GM23338 (cell line): ENCODE measurements at regions not wholly inside any gene's neighbourhood (a gene's known extent, or its start where the extent isn't known, plus 50 kb on each side); places are given as distances from the start of the nearest gene placed in this dataset.

Experiments used
- ATAC-seq: fragments of 200-7000 bp; cut with Tn5 transposase; 3 replicates; pipeline ENCODE4 v1.9.1; 2020
- DNase-seq: peaks from one replicate; pipeline ENCODE4 v3.0.0-alpha.2; 2015; ENCODE audit warnings: low spot score
- H2AFZ ChIP-seq: fragments of 200-600 bp; sonication (generic); 2 replicates; pipeline ENCODE4 v1.8.0; 2016; ENCODE audit warnings: antibody characterized with exemption, mild to moderate bottlenecking, moderate library complexity
- H3F3A ChIP-seq: fragments of 200-600 bp; sonication (generic); replicated peaks from 2 replicates; pipeline ENCODE4 v1.8.0; 2017; ENCODE audit warnings: antibody characterized with exemption, mixed run types, low read depth
- H3K27ac ChIP-seq: fragments of 200-600 bp; sonication (generic); 2 replicates; pipeline ENCODE4 v1.6.1; 2016; ENCODE audit warnings: low read depth
- H3K27me3 ChIP-seq: fragments of 200-600 bp; sonication (generic); 2 replicates; pipeline ENCODE4 v1.8.0; 2016; ENCODE audit warnings: mild to moderate bottlenecking, mixed run types, moderate library complexity; ENCODE audit not compliant: insufficient read depth
- H3K36me3 ChIP-seq: fragments of 200-600 bp; sonication (generic); 2 replicates; pipeline ENCODE4 v1.8.0; 2016; ENCODE audit warnings: mild to moderate bottlenecking; ENCODE audit not compliant: insufficient read depth
- H3K4me1 ChIP-seq: fragments of 200-600 bp; sonication (generic); 2 replicates; pipeline ENCODE4 v1.8.0; 2016; ENCODE audit warnings: mild to moderate bottlenecking, moderate library complexity; ENCODE audit not compliant: insufficient read depth
- H3K4me2 ChIP-seq: fragments of 200-600 bp; sonication (generic); 2 replicates; pipeline ENCODE4 v1.7.1; 2017; ENCODE audit warnings: mixed run types
- H3K4me3 ChIP-seq: fragments of 200-600 bp; sonication (generic); 2 replicates; pipeline ENCODE4 v1.6.1; 2016; ENCODE audit warnings: mixed run types
- H3K79me2 ChIP-seq: fragments of 200-600 bp; sonication (generic); replicated peaks from 2 replicates; pipeline ENCODE4 v1.8.0; 2017; ENCODE audit warnings: mild to moderate bottlenecking; ENCODE audit not compliant: insufficient read depth
- H3K9me2 ChIP-seq: fragments of 200-600 bp; sonication (generic); 2 replicates; pipeline ENCODE4 v1.8.0; 2017; ENCODE audit not compliant: insufficient read depth
- H4K20me1 ChIP-seq: fragments of 200-600 bp; sonication (generic); replicated peaks from 2 replicates; pipeline ENCODE4 v1.8.0; 2017; ENCODE audit warnings: mild to moderate bottlenecking; ENCODE audit not compliant: insufficient read depth
- H3K27ac Mint-ChIP-seq: 2 replicates; pipeline ENCODE4 v1.8.0; 2020; ENCODE audit warnings: inconsistent platforms, mild to moderate bottlenecking, moderate library complexity, mixed read lengths
- H3K27me3 Mint-ChIP-seq: 3 replicates; pipeline ENCODE4 v1.8.0; 2022; ENCODE audit warnings: low read depth, mild to moderate bottlenecking, moderate library complexity, mixed read lengths, inconsistent platforms; ENCODE audit not compliant: insufficient read depth, poor library complexity
- H3K36me3 Mint-ChIP-seq: 3 replicates; pipeline ENCODE4 v1.8.0; 2021; ENCODE audit warnings: low read depth, mild to moderate bottlenecking, inconsistent platforms, moderate library complexity, mixed read lengths
- H3K4me1 Mint-ChIP-seq: 3 replicates; pipeline ENCODE4 v1.8.0; 2020; ENCODE audit warnings: mild to moderate bottlenecking, inconsistent platforms, mixed read lengths
- H3K4me3 Mint-ChIP-seq: 3 replicates; pipeline ENCODE4 v1.8.0; 2021; ENCODE audit warnings: moderate library complexity, mild to moderate bottlenecking, inconsistent platforms, mixed read lengths
- H3K9me3 Mint-ChIP-seq: 3 replicates; pipeline ENCODE4 v1.8.0; 2020; ENCODE audit warnings: moderate library complexity, mild to moderate bottlenecking, inconsistent platforms, mixed read lengths
- CREB1 ChIP-seq: fragments of 250-450 bp; sonication (Bioruptor Pico); IDR thresholded peaks from 2 replicates; pipeline ENCODE4 v1.5.0; 2020; ENCODE audit warnings: low read depth, mild to moderate bottlenecking, moderate library complexity
- CTCF ChIP-seq, 2 experiments: fragments of 200-600 bp in 1 of 2; sonication (generic) in 1 of 2; conservative IDR thresholded peaks; 2 replicates each; pipeline versions ENCODE4 v1.5.1 to v1.6.1; 2016 to 2017; ENCODE audit warnings: antibody characterized with exemption in 2 of 2, low read depth in 2 of 2, mild to moderate bottlenecking in 2 of 2, moderate library complexity in 1 of 2
- ETS1 ChIP-seq: IDR thresholded peaks from 2 replicates; pipeline ENCODE4 v1.6.1; 2016; ENCODE audit warnings: antibody characterized with exemption
- EZH2 ChIP-seq: fragments of 200-600 bp; sonication (generic); IDR thresholded peaks from one replicate; pipeline ENCODE4 v1.8.0; 2017; ENCODE audit warnings: antibody characterized with exemption, mild to moderate bottlenecking, low read depth; ENCODE audit not compliant: unreplicated experiment
- EZH2phosphoT487 ChIP-seq: fragments of 200-600 bp; sonication (generic); IDR thresholded peaks from one replicate; pipeline ENCODE4 v1.8.1; 2018; ENCODE audit warnings: antibody characterized with exemption; ENCODE audit not compliant: unreplicated experiment
- JUNB ChIP-seq: IDR thresholded peaks from one replicate; pipeline ENCODE4 v1.6.1; 2016; ENCODE audit warnings: antibody characterized with exemption; ENCODE audit not compliant: unreplicated experiment
- NANOG ChIP-seq: IDR thresholded peaks from 2 replicates; pipeline ENCODE4 v1.6.1; 2016; ENCODE audit warnings: antibody characterized with exemption, borderline replicate concordance
- POLR2AphosphoS5 ChIP-seq: IDR thresholded peaks from 2 replicates; pipeline ENCODE4 v1.6.1; 2016; ENCODE audit warnings: antibody characterized with exemption, low read depth
- STAT1 ChIP-seq: IDR thresholded peaks from one replicate; pipeline ENCODE4 v1.6.1; 2016; ENCODE audit warnings: antibody characterized with exemption; ENCODE audit not compliant: unreplicated experiment
- ZNF114 ChIP-seq: fragments of 250-450 bp; sonication (Bioruptor Pico); IDR thresholded peaks from 2 replicates; pipeline ENCODE4 v1.5.0; 2020; ENCODE audit warnings: mild to moderate bottlenecking, moderate library complexity
- ZNF331 ChIP-seq: fragments of 250-450 bp; sonication (Bioruptor Pico); IDR thresholded peaks from 2 replicates; pipeline ENCODE4 v1.5.0; 2020; ENCODE audit warnings: low read depth, mild to moderate bottlenecking, moderate library complexity
- TF ChIP-seq, protein P1 (sequence below): fragments of 250-450 bp; sonication (Bioruptor Pico); IDR thresholded peaks from 2 replicates; pipeline ENCODE4 v1.5.0; 2020; ENCODE audit warnings: mild to moderate bottlenecking, moderate library complexity
- TF ChIP-seq, protein P2 (sequence below): IDR thresholded peaks from one replicate; pipeline ENCODE4 v1.6.1; 2018; ENCODE audit warnings: antibody characterized with exemption; ENCODE audit not compliant: unreplicated experiment

- H3K27ac ChIP-seq = no peak overlapping the region
- Mint-ChIP-seq H3K36me3 (no peaks in the 10 kb centered on the region), H3K27me3 (no peaks in the 10 kb centered on the region)
Measured at GRCh38 chr5:103375863-103376591, 117.5 kb downstream of the MACIR start.

More at GRCh38 chr5:103375863-103376591, 117.5 kb downstream of the MACIR start:
- Histone ChIP-seq H3K4me3 (no peak overlapping the region), H3K36me3 (no peaks in the 10 kb centered on the region), H3F3A (no peaks in the 10 kb centered on the region), H3K4me2 (no peak overlapping the region), H3K9me2 (no peaks in the 10 kb centered on the region), H4K20me1 (no peaks in the 10 kb centered on the region), H3K4me1 (no peaks in the 10 kb centered on the region), H3K79me2 (no peaks in the 10 kb centered on the region), H3K27me3 (no peaks in the 10 kb centered on the region), H2AFZ (no peak overlapping the region; the same call in 1 of the 2 replicates)
- DNase-seq = no peak
- no peaks in the 10 kb centered on the region; the same call in 2 of the 3 replicates for H3K4me1 Mint-ChIP-seq
- ATAC-seq = no peak
- no peaks in the 10 kb centered on the region for H3K9me3 Mint-ChIP-seq
- TF ChIP-seq ZNF331 (CRISPR knock-in tag) = no peak
- no peak for TF ChIP-seq EZH2
- TF ChIP-seq JUNB = no peak
- no peak for TF ChIP-seq NANOG
- no peak for TF ChIP-seq EZH2phosphoT487
- no peak for TF ChIP-seq CTCF (conservative IDR thresholded peaks at IDR 0.05; ENCODE audit: low read depth in 2 of 2)
- TF ChIP-seq, protein P1, sequence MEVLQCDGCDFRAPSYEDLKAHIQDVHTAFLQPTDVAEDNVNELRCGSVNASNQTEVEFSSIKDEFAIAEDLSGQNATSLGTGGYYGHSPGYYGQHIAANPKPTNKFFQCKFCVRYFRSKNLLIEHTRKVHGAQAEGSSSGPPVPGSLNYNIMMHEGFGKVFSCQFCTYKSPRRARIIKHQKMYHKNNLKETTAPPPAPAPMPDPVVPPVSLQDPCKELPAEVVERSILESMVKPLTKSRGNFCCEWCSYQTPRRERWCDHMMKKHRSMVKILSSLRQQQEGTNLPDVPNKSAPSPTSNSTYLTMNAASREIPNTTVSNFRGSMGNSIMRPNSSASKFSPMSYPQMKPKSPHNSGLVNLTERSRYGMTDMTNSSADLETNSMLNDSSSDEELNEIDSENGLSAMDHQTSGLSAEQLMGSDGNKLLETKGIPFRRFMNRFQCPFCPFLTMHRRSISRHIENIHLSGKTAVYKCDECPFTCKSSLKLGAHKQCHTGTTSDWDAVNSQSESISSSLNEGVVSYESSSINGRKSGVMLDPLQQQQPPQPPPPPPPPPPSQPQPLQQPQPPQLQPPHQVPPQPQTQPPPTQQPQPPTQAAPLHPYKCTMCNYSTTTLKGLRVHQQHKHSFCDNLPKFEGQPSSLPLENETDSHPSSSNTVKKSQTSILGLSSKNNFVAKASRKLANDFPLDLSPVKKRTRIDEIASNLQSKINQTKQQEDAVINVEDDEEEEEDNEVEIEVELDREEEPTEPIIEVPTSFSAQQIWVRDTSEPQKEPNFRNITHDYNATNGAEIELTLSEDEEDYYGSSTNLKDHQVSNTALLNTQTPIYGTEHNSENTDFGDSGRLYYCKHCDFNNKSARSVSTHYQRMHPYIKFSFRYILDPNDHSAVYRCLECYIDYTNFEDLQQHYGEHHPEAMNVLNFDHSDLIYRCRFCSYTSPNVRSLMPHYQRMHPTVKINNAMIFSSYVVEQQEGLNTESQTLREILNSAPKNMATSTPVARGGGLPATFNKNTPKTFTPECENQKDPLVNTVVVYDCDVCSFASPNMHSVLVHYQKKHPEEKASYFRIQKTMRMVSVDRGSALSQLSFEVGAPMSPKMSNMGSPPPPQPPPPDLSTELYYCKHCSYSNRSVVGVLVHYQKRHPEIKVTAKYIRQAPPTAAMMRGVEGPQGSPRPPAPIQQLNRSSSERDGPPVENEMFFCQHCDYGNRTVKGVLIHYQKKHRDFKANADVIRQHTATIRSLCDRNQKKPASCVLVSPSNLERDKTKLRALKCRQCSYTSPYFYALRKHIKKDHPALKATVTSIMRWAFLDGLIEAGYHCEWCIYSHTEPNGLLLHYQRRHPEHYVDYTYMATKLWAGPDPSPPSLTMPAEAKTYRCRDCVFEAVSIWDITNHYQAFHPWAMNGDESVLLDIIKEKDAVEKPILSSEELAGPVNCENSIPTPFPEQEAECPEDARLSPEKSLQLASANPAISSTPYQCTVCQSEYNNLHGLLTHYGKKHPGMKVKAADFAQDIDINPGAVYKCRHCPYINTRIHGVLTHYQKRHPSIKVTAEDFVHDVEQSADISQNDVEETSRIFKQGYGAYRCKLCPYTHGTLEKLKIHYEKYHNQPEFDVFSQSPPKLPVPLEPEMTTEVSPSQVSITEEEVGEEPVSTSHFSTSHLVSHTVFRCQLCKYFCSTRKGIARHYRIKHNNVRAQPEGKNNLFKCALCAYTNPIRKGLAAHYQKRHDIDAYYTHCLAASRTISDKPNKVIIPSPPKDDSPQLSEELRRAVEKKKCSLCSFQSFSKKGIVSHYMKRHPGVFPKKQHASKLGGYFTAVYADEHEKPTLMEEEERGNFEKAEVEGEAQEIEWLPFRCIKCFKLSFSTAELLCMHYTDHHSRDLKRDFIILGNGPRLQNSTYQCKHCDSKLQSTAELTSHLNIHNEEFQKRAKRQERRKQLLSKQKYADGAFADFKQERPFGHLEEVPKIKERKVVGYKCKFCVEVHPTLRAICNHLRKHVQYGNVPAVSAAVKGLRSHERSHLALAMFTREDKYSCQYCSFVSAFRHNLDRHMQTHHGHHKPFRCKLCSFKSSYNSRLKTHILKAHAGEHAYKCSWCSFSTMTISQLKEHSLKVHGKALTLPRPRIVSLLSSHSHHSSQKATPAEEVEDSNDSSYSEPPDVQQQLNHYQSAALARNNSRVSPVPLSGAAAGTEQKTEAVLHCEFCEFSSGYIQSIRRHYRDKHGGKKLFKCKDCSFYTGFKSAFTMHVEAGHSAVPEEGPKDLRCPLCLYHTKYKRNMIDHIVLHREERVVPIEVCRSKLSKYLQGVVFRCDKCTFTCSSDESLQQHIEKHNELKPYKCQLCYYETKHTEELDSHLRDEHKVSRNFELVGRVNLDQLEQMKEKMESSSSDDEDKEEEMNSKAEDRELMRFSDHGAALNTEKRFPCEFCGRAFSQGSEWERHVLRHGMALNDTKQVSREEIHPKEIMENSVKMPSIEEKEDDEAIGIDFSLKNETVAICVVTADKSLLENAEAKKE (CRISPR knock-in tag) = no peak
- TF ChIP-seq CREB1 (CRISPR knock-in tag) = no peak
- no peak for TF ChIP-seq STAT1
- no peak for TF ChIP-seq ZNF114
- no peak for TF ChIP-seq POLR2AphosphoS5
- TF ChIP-seq, protein P2, sequence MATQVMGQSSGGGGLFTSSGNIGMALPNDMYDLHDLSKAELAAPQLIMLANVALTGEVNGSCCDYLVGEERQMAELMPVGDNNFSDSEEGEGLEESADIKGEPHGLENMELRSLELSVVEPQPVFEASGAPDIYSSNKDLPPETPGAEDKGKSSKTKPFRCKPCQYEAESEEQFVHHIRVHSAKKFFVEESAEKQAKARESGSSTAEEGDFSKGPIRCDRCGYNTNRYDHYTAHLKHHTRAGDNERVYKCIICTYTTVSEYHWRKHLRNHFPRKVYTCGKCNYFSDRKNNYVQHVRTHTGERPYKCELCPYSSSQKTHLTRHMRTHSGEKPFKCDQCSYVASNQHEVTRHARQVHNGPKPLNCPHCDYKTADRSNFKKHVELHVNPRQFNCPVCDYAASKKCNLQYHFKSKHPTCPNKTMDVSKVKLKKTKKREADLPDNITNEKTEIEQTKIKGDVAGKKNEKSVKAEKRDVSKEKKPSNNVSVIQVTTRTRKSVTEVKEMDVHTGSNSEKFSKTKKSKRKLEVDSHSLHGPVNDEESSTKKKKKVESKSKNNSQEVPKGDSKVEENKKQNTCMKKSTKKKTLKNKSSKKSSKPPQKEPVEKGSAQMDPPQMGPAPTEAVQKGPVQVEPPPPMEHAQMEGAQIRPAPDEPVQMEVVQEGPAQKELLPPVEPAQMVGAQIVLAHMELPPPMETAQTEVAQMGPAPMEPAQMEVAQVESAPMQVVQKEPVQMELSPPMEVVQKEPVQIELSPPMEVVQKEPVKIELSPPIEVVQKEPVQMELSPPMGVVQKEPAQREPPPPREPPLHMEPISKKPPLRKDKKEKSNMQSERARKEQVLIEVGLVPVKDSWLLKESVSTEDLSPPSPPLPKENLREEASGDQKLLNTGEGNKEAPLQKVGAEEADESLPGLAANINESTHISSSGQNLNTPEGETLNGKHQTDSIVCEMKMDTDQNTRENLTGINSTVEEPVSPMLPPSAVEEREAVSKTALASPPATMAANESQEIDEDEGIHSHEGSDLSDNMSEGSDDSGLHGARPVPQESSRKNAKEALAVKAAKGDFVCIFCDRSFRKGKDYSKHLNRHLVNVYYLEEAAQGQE = no peak
- no peak for TF ChIP-seq ETS1
- no peak overlapping the region for H3K4me3 Mint-ChIP-seq
- H3K27ac Mint-ChIP-seq = no peak overlapping the region
